ENCODE measurements at regions not wholly inside any gene's neighbourhood (a gene's known extent, or its start where the extent isn't known, plus 50 kb on each side); places are given as distances from the start of the nearest gene placed in this dataset.

GRCh38 chr20:52761867-52762266, 210.3 kb upstream of the TSHZ2 start:
- TF ChIP-seq CTCF (IDR thresholded peaks at IDR 0.05) (no peak), POLR2A (IDR thresholded peaks at IDR 0.05) (no peak), POLR2AphosphoS5 (IDR thresholded peaks at IDR 0.05) (no peak)

Data from gastroesophageal sphincter (tissue), 3 donors.